ENCODE measurements at regions not wholly inside any gene's neighbourhood (a gene's known extent, or its start where the extent isn't known, plus 50 kb on each side); places are given as distances from the start of the nearest gene placed in this dataset.

DNA sequence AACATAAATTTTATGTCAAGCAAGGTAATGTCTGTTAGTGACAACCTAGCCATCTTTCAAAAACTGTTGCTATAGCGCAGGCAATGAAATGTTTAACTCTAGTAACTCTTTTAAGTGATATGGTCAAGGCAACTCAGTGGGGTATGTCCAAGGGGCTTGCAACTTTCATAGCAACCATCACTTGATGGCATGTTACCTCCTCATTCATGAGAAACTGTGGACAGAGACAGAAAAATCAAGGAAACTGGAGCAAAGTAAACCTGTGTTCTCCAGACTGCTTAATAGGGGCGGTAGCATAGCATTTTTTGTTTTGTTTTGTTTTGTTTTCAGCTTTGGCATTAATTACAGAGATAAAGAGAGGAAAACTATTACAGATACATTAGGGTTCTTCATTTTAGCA lies 1456.8 kb upstream of the AGA start:
- H3K4me3 Mint-ChIP-seq = no peak overlapping the region

DNA sequence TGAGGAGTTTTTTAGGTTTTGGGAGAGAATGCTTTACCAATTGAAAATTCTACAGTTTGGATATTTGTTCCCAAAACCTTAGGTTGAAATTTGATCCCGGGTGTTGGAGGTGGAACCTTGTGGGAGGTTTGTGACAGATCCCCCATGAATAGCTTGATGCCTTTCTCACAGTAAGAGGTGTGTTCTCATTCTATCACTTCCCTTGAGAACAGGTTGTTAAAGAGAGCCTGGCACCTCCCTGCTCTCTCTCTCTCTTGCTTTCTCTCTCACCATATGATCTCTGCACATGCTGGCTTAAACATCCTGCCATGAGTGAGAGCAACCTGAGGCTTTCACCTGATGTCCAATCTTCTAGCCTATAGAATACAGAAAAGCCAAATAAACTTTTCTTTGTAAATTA lies 1475.5 kb upstream of the AGA start:
- H3K27ac ChIP-seq (ENCODE audit: low read depth in 1 of 2, low read length in 2 of 2) = no peak overlapping the region
- no peaks in the 10 kb centered on the region for H3K79me2 ChIP-seq (ENCODE audit: insufficient read depth, low read length)
- no peak overlapping the region for H3K4me3 Mint-ChIP-seq
- no peak overlapping the region for H2AFZ ChIP-seq (ENCODE audit: insufficient read depth, low read depth, low read length, poor library complexity, severe bottlenecking)
- no peak for DNase-seq
- no peaks in the 10 kb centered on the region for H3K4me1 ChIP-seq (ENCODE audit: control insufficient read depth in 1 of 2, insufficient read depth in 2 of 2, low read length in 2 of 2)
- H3K4me3 ChIP-seq (replicated peaks in 1 of 3; ENCODE audit: low read depth in 2 of 3, low read length in 3 of 3) = no peak overlapping the region
- H3K36me3 ChIP-seq (replicated peaks in 1 of 2; ENCODE audit: control insufficient read depth in 1 of 2, insufficient read depth in 2 of 2, low read length in 2 of 2) = no peaks in the 10 kb centered on the region
- H3K4me2 ChIP-seq (replicated peaks; ENCODE audit: extremely low read depth, low read length, poor library complexity, severe bottlenecking) = no peak overlapping the region
- H3K9me3 Mint-ChIP-seq = peaks cover 3 to 18% (median 9%) of the 10 kb centered on the region in 7 donors
- H3K27ac Mint-ChIP-seq = no peak overlapping the region
- peaks cover 13 to 14% of the 10 kb centered on the region in 2 donors for H3K9me3 ChIP-seq (replicated peaks in 1 of 2; ENCODE audit: control insufficient read depth in 1 of 2, insufficient read depth in 1 of 2, low read length in 2 of 2)
- intact Hi-C loops (cut with micrococcal nuclease) = no loop called here
- no peaks in the 10 kb centered on the region for H3K27me3 ChIP-seq (ENCODE audit: control insufficient read depth in 2 of 2, insufficient read depth in 2 of 2, low read length in 2 of 2)
- no peaks in the 10 kb centered on the region for H3K27me3 Mint-ChIP-seq (ENCODE audit: low read depth in 3 of 3)
- no peak overlapping the region for H3K9ac ChIP-seq (ENCODE audit: insufficient read depth, low read length, poor library complexity, severe bottlenecking)
- H3K36me3 Mint-ChIP-seq = no peaks in the 10 kb centered on the region
- no peaks in the 10 kb centered on the region for H4K20me1 ChIP-seq (ENCODE audit: insufficient read depth, low read length)
- H3K4me1 Mint-ChIP-seq = no peaks in the 10 kb centered on the region
- WGBS (ENCODE audit: insufficient coverage) = 80% methylated on average over 1 of the region's 1 CpG
- TF ChIP-seq, protein P1, sequence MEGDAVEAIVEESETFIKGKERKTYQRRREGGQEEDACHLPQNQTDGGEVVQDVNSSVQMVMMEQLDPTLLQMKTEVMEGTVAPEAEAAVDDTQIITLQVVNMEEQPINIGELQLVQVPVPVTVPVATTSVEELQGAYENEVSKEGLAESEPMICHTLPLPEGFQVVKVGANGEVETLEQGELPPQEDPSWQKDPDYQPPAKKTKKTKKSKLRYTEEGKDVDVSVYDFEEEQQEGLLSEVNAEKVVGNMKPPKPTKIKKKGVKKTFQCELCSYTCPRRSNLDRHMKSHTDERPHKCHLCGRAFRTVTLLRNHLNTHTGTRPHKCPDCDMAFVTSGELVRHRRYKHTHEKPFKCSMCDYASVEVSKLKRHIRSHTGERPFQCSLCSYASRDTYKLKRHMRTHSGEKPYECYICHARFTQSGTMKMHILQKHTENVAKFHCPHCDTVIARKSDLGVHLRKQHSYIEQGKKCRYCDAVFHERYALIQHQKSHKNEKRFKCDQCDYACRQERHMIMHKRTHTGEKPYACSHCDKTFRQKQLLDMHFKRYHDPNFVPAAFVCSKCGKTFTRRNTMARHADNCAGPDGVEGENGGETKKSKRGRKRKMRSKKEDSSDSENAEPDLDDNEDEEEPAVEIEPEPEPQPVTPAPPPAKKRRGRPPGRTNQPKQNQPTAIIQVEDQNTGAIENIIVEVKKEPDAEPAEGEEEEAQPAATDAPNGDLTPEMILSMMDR (IDR thresholded peaks at IDR 0.05) = no peak

More for the DNA sequence above, 1456.8 kb upstream of the AGA start:
- Mint-ChIP-seq H3K4me1 (no peaks in the 10 kb centered on the region), H3K9me3 (peaks cover 1 to 8% (median 3%) of the 10 kb centered on the region in 7 donors), H3K36me3 (no peaks in the 10 kb centered on the region), H3K27ac (no peak overlapping the region), H3K27me3 (ENCODE audit: low read depth in 3 of 3) (peaks cover 0 to 3% (median 0%) of the 10 kb centered on the region in 3 donors)
- no peak overlapping the region for H2AFZ ChIP-seq (ENCODE audit: insufficient read depth, low read depth, low read length, poor library complexity, severe bottlenecking)
- no peak for DNase-seq
- no peaks in the 10 kb centered on the region for H3K27me3 ChIP-seq (ENCODE audit: control insufficient read depth in 2 of 2, insufficient read depth in 2 of 2, low read length in 2 of 2)
- H3K9ac ChIP-seq (ENCODE audit: insufficient read depth, low read length, poor library complexity, severe bottlenecking) = no peak overlapping the region
- H3K4me3 ChIP-seq (replicated peaks in 1 of 3; ENCODE audit: low read depth in 2 of 3, low read length in 3 of 3) = no peak overlapping the region
- no peaks in the 10 kb centered on the region for H3K36me3 ChIP-seq (replicated peaks in 1 of 2; ENCODE audit: control insufficient read depth in 1 of 2, insufficient read depth in 2 of 2, low read length in 2 of 2)
- H3K4me1 ChIP-seq (ENCODE audit: control insufficient read depth in 1 of 2, insufficient read depth in 2 of 2, low read length in 2 of 2) = no peaks in the 10 kb centered on the region
- H3K9me3 ChIP-seq (replicated peaks in 1 of 2; ENCODE audit: control insufficient read depth in 1 of 2, insufficient read depth in 1 of 2, low read length in 2 of 2) = peaks cover 8 to 17% of the 10 kb centered on the region in 2 donors
- intact Hi-C loops (cut with micrococcal nuclease) = no loop called here
- no peak overlapping the region for H3K27ac ChIP-seq (ENCODE audit: low read depth in 1 of 2, low read length in 2 of 2)
- no peaks in the 10 kb centered on the region for H3K79me2 ChIP-seq (ENCODE audit: insufficient read depth, low read length)
- no peak overlapping the region for H3K4me2 ChIP-seq (replicated peaks; ENCODE audit: extremely low read depth, low read length, poor library complexity, severe bottlenecking)
- WGBS (ENCODE audit: insufficient coverage) = no CpG with 5 or more reads among the region's 2 CpGs
- TF ChIP-seq, protein P1 (IDR thresholded peaks at IDR 0.05) = no peak
- no peaks in the 10 kb centered on the region for H4K20me1 ChIP-seq (ENCODE audit: insufficient read depth, low read length)

Measured in CD14-positive monocyte (primary cell).